ENCODE measurements at regions not wholly inside any gene's neighbourhood (a gene's known extent, or its start where the extent isn't known, plus 50 kb on each side); places are given as distances from the start of the nearest gene placed in this dataset.
A peak's percentile ranks its signal among the peaks of the same experiment; 100 is the strongest.

GRCh38 chr11:80424012-80424695 lies 983.3 kb upstream of the TENM4 start (continued):
- TF ChIP-seq HSF1 (IDR thresholded peaks at IDR 0.05; ENCODE audit: low read depth, low read length) (no peak), PAX5 (IDR thresholded peaks at IDR 0.05; ENCODE audit: borderline replicate concordance, low read depth, low read length) (no peak), MTA2 (IDR thresholded peaks at IDR 0.05; ENCODE audit: low read depth) (peak; percentile 41), IKZF1 (conservative IDR thresholded peaks at IDR 0.05) (peak; percentile 61), CHD2 (IDR thresholded peaks at IDR 0.05; ENCODE audit: borderline replicate concordance, low read depth, low read length) (no peak), SPI1 (IDR thresholded peaks at IDR 0.05; ENCODE audit: borderline replicate concordance, insufficient read depth, low read depth, low read length) (0 out of 2 replicates have a peak, but pooled peaks have one; percentile 31), E4F1 (IDR thresholded peaks at IDR 0.05; ENCODE audit: borderline replicate concordance, partially characterized antibody) (no peak), CHD1 (IDR thresholded peaks at IDR 0.05; ENCODE audit: low read depth, low read length) (no peak), DPF2 (IDR thresholded peaks at IDR 0.05) (peak; percentile 79), MEF2B (IDR thresholded peaks at IDR 0.05; ENCODE audit: partially characterized antibody, poor library complexity, severe bottlenecking) (peak; percentile 81), TCF3 (IDR thresholded peaks at IDR 0.05; ENCODE audit: borderline replicate concordance, insufficient read depth, low read depth, low read length) (no peak), MLLT1 (IDR thresholded peaks at IDR 0.05) (no peak), SP1 (IDR thresholded peaks at IDR 0.05; ENCODE audit: low read depth, low read length) (peak; percentile 6), ZNF384 (IDR thresholded peaks at IDR 0.05; ENCODE audit: borderline replicate concordance, low read depth, low read length) (0 out of 2 replicates have a peak, but pooled peaks have one; percentile 21), BHLHE40 (IDR thresholded peaks at IDR 0.05; ENCODE audit: borderline replicate concordance in 1 of 2, low read depth in 2 of 2, low read length in 1 of 2) (0 out of 4 replicates have a peak, but pooled peaks of 1 of the 2 experiments have one; percentile 13)
